ENCODE measurements at regions not wholly inside any gene's neighbourhood (a gene's known extent, or its start where the extent isn't known, plus 50 kb on each side); places are given as distances from the start of the nearest gene placed in this dataset.

- DNase-seq = no peak
These were observed 121.4 kb upstream of the HS6ST1 start for GRCh38 chr2:128439791-128440665.

DNA sequence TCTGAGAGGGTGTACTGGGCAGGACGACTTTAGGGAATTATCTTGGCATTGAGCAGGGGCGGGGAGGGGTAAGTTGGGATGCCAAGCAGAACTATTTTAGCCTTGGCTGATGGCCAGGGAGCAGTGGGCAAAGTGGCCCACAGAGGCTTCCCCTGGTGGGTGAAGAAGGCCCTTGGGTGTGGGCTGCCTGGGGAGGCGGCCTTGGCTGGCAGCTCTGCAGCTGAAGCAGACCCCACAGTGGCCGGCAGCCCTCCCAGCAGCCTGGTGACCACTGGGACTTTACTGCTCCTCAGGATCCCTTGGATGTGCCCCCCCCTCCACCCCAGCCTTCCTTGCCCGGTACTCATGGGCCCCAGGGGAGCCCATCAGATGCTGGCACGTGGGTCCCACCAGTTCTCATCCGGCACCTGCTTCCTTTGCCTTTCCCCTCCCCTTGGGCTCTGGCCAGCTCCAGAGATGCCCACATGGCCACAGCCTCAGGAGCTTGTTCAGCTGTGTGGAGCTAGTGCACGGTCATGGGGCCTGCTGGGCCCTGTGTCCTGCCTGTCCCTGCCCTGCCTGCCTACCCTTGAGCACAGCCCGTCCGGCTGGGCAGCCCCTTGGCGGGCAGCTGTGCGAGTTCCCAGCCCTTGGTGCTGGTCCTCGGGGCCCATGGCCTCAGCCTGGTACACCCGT is 122.1 kb upstream of the HS6ST1 start:
- no peak for DNase-seq

DNA sequence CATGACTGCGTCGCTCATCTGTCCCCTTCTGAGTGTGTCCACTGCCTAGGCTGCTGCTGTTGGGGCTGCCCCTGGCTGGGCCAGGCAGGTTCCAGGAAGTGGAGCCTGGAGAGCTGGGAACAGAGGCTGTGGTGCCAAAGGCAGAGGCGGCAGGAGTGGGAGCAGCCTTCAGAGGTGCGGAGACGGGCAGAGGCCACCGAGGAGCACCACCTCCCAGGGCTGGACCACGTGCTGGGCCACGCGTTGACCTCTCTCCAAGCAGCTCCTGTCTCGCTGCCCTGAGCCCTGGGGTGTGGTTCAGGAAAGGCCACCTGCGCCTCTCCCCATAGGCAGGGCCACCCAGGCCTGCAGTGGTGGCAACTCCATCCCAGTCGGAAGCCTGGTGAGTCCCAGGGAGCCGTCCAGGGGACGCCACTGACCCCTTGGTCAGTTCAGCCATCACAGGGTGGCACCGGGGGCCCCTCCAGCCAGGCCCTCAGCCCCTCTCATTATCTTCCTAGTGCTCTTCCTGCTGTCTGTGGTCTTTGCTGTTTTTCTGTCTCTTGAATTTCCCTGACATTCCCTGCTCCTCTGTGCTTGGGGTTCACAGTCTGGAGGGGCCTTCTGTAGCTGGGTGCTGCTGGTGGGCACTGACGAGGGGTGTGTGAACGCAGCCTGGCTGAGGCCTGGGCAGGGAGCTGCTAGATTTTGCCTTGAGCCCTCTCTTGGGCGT is 122.8 kb upstream of the HS6ST1 start:
- DNase-seq = no peak

DNA sequence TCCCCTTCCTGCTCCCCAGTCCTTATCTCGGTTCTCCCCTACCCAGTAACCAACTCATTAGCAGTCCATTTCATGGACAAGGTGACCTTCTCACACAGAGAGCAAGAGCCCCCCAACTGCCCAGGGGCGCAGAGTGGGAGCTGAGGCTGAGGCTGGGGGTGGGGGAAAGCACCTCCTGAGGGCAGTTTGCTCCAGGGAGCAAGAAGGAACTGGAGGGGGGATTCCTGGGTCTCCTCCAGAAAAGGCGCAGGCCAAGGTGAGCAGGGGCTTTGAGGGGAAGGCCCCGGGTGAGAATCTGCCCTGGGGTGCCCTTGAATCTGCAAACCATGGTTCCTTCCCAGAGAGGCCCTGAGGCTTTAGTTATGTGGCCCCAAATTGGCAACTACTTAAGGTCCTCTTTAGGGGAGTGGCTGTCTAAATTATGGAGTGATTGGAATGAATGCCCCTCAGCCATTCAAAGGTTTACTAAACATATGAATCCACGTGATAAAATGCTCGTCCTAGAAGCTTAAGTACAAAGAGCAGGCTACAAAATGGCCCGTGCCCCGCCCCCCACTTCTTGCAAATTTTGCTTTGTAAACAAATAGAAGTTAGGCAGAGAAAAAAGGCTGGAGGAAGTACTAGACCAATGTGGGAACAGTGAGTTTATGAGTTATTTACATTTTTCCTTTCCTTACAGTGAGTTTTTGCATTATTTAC is 123.5 kb upstream of the HS6ST1 start:
- no peak for DNase-seq

DNA sequence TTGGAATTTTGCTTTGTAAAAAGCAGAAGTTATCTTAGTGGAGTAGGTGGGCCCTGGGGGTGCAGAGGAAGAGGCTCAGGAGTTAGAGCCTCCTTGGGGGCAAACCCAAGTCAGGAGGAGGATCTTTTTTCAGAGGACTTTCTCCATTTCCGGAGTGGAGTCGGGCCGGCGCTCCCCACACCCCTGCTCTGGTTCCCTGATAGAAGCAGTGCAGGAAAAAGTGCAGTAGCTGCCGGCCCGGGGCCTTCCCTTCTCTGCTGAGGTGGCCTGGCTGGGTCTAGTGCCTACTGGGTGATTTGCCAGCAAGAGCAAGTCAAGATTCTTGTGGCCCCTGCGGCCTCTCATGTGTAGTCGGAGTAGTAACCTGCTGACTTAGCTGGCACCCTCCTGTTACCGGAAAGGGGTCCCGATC is 124.2 kb upstream of the HS6ST1 start:
- DNase-seq = no peak

- DNase-seq = no peak
These were observed 125.6 kb upstream of the HS6ST1 start for GRCh38 chr2:128444121-128444771.

GRCh38 chr2:128444816-128445522 is 126.3 kb upstream of the HS6ST1 start:
- no peak for DNase-seq

GRCh38 chr2:128445523-128445900 is 126.8 kb upstream of the HS6ST1 start:
- DNase-seq = no peak

GRCh38 chr2:128446049-128446873 is 127.6 kb upstream of the HS6ST1 start:
- DNase-seq = no peak

- DNase-seq = no peak
These were observed 128.3 kb upstream of the HS6ST1 start for GRCh38 chr2:128446874-128447537.

DNA sequence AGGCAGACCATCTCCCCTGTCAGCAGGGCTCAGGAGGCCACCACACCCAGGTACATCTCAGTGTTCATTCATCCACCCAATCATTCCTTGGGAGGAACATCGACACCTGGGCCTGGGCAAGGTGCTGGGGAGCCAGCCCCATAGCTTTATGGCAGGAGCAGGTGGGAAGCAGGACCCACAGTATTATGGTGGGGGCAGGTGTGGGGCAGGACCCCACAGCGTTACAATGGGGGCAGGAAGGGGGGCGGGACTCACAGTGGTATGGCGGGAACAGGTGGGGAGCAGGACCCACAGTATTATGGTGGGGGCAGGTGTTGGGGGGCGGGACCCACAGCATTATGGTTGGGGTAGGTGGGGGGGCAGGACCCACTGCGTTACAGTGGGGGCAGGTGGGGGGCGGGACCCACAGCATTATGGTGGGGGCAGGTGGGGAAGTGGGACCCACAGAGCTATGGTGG is 128.9 kb upstream of the HS6ST1 start:
- no peak for DNase-seq

DNA sequence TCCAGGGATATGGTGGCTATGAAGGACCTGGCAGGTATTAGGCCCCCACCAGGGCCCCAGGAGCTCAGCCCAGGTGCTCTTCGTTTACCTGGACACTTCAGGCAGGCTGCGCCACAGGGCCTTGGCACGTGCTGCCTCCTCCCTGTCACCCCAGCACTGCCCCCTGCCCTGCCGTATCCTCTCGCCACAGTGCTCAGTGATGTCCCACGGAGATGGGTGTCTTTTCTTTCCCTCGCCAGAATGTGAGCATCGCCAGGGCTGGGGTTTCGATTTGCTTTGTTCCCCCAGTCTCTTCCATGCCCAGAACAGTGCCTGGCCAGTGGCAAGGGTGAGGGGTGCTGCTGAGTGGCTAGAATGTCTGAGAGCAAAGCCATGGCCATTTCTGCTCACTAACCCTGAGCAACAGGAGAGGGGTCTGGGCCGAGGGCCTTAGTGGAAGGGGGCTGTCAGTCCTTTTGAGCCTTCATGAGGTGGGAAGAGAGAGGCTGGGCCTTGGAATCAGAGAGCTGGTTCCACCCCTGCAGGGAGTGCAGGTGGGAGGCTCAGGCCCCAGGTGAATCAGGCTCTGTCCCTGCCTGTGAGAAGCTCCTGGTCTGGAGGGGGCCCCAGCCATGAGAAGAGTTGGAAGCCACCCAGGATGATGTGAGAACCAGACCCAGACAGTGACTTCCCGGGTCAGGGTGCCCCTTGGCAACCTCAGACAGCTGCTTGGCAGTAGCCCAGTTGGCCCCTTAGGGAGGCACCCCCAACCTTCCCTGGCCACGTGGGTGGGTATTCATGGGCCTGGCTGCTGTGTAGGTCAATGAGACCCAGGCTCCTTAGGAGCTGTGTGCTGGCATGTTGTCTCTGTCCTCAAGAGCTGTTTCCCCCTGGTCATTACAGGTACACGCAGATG is 129.9 kb upstream of the HS6ST1 start:
- no peak for DNase-seq

DNA sequence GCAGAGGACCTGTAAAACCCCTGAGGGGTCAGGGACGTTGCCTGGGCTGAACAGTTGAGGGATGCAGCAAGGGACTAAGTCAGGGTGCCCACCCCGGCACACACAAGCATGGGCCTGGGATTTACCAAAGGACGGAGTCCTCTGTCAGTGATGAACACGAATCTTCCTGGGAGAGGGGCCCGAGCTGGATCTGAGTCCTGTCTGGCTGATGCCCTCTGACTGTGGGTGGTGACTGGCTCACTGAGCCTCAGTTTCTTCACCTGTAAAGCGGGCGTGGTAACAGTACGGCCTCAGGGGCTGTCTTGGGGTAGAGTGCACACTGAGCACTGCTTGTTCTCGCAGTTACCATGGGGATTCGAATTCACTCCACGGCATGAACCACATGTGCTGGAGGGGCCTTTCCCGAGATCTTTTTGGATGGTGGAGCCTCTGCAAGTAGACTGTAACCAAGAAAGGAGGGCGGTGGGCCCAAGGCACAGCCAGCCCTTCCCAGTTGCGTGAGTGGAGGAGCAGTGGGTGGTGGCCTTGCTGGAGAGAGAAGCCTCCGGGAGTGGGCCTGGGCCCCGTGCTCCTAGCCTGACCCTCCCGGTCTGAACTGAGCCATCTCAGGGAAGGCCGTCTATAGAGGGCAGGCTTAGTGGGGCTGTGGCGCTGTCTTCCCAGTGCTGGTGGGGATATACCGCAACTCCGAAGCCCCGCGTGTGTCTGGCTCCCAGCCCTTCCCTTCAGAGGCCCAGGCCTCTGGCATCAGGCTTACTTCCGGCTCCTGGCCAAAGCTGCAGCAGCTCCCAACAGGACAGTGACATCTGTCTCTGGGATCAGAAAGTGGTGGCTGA is 130.8 kb upstream of the HS6ST1 start:
- no peak for DNase-seq

- no peak for DNase-seq
These were observed 131.8 kb upstream of the HS6ST1 start for GRCh38 chr2:128450211-128451024.

- DNase-seq = no peak
These were observed 132.7 kb upstream of the HS6ST1 start for GRCh38 chr2:128451084-128452023.

DNA sequence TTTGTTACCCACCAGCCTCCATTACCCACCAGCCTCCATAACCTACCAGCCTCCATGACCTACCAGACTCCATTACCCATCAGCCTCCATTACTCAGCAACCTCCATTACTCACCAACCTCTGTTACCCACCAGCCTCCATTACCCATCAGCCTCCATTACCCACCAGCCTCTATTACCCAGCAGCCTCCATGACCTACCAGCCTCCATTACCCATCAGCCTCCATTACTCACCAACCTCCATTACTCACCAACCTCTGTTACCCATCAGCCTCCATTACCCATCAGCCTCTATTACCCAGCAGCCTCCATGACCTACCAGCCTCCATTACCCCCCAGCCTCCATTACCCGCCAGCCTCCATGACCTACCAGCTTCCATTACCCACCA is 133.3 kb upstream of the HS6ST1 start:
- no peak for DNase-seq

Data from EL (cell line).